ENCODE measurements at regions not wholly inside any gene's neighbourhood (a gene's known extent, or its start where the extent isn't known, plus 50 kb on each side); places are given as distances from the start of the nearest gene placed in this dataset.

- DNase-seq (ENCODE audit: low spot score), result no peak
Measured at GRCh38 chr13:89733829-89734228, 1613.7 kb upstream of the MIR17HG start.

- DNase-seq (ENCODE audit: low spot score), result no peak
Measured at GRCh38 chr13:89737051-89737450, 1610.4 kb upstream of the MIR17HG start.

- no peak for DNase-seq (ENCODE audit: low spot score)
Measured at GRCh38 chr13:89738072-89738471, 1609.4 kb upstream of the MIR17HG start.

- DNase-seq (ENCODE audit: low spot score), result no peak
Measured at GRCh38 chr13:89740994-89741685, 1606.3 kb upstream of the MIR17HG start.

- DNase-seq (ENCODE audit: low spot score), result no peak
Measured at GRCh38 chr13:89746554-89746953, 1600.9 kb upstream of the MIR17HG start.

GRCh38 chr13:89748716-89749115 is 1598.8 kb upstream of the MIR17HG start:
- DNase-seq (ENCODE audit: low spot score), result no peak

GRCh38 chr13:89749888-89750287 is 1597.6 kb upstream of the MIR17HG start:
- no peak for DNase-seq (ENCODE audit: low spot score)

- DNase-seq (ENCODE audit: low spot score), result no peak
Measured at GRCh38 chr13:89750371-89750770, 1597.1 kb upstream of the MIR17HG start.

GRCh38 chr13:89751432-89751930 is 1596.0 kb upstream of the MIR17HG start:
- no peak for DNase-seq (ENCODE audit: low spot score)

- no peak for DNase-seq (ENCODE audit: low spot score)
Measured at GRCh38 chr13:89752394-89752793, 1595.1 kb upstream of the MIR17HG start.

GRCh38 chr13:89755729-89756492 is 1591.6 kb upstream of the MIR17HG start:
- no peak for DNase-seq (ENCODE audit: low spot score)

- DNase-seq (ENCODE audit: low spot score), result no peak
Measured at GRCh38 chr13:89763005-89763404, 1584.5 kb upstream of the MIR17HG start.

GRCh38 chr13:89783221-89783755 is 1564.2 kb upstream of the MIR17HG start:
- DNase-seq (ENCODE audit: low spot score), result no peak

GRCh38 chr13:89784161-89784809 is 1563.2 kb upstream of the MIR17HG start:
- DNase-seq (ENCODE audit: low spot score), result no peak

GRCh38 chr13:89786531-89786930 is 1561.0 kb upstream of the MIR17HG start:
- no peak for DNase-seq (ENCODE audit: low spot score)

GRCh38 chr13:89790696-89791095 is 1556.8 kb upstream of the MIR17HG start:
- no peak for DNase-seq (ENCODE audit: low spot score)

- DNase-seq (ENCODE audit: low spot score), result no peak
Measured at GRCh38 chr13:89791971-89792630, 1555.4 kb upstream of the MIR17HG start.

GRCh38 chr13:89796196-89796595 is 1551.3 kb upstream of the MIR17HG start:
- no peak for DNase-seq (ENCODE audit: low spot score)

- no peak for DNase-seq (ENCODE audit: low spot score)
Measured at GRCh38 chr13:89803839-89804238, 1543.6 kb upstream of the MIR17HG start.

GRCh38 chr13:89806594-89806993 is 1540.9 kb upstream of the MIR17HG start:
- DNase-seq (ENCODE audit: low spot score), result no peak

- no peak for DNase-seq (ENCODE audit: low spot score)
Measured at GRCh38 chr13:89812856-89813255, 1534.6 kb upstream of the MIR17HG start.

GRCh38 chr13:89816404-89816803 is 1531.1 kb upstream of the MIR17HG start:
- DNase-seq (ENCODE audit: low spot score), result no peak

All from ecto neural progenitor cell (in vitro differentiated cells).